HG02763 (cell line): ENCODE measurements at regions not wholly inside any gene's neighbourhood (a gene's known extent, or its start where the extent isn't known, plus 50 kb on each side); places are given as distances from the start of the nearest gene placed in this dataset.
"Not testable (repeated sequence)": the region's sequence is repeated elsewhere in the genome, so short reads cannot be mapped to it uniquely, and the experiment has no call there.

Experiments used
- ATAC-seq: cut with Tn5 transposase; IDR thresholded peaks from one replicate; pipeline ENCODE4 v1.9.1; 2021; ENCODE audit warnings: mild to moderate bottlenecking, moderate library complexity; ENCODE audit not compliant: unreplicated experiment

- ATAC-seq: no peak
Measured at GRCh38 chr10:60621018-60621417, 157.3 kb upstream of the CDK1 start.

- ATAC-seq: no peak
Measured at GRCh38 chr10:60618861-60619260, 159.4 kb upstream of the CDK1 start.

GRCh38 chr10:60615541-60615940, 162.7 kb upstream of the CDK1 start:
- ATAC-seq: no peak

GRCh38 chr10:60614363-60614762, 163.9 kb upstream of the CDK1 start:
- no peak for ATAC-seq

- no peak for ATAC-seq
Measured at GRCh38 chr10:60613434-60613833, 164.8 kb upstream of the CDK1 start.

GRCh38 chr10:60611291-60611747, 167.0 kb upstream of the CDK1 start:
- ATAC-seq: no peak

GRCh38 chr10:60607372-60607771, 170.9 kb upstream of the CDK1 start:
- no peak for ATAC-seq

GRCh38 chr10:60606343-60607080, 171.8 kb upstream of the CDK1 start:
- no peak for ATAC-seq

- no peak for ATAC-seq
Measured at GRCh38 chr10:60605476-60605875, 172.8 kb upstream of the CDK1 start.

- ATAC-seq: no peak
Measured at GRCh38 chr10:60604342-60604741, 173.9 kb upstream of the CDK1 start.

- ATAC-seq: no peak
Measured at GRCh38 chr10:60597513-60597912, 180.8 kb upstream of the CDK1 start.

- no peak for ATAC-seq
Measured at GRCh38 chr10:60595852-60596251, 182.4 kb upstream of the CDK1 start.

- no peak for ATAC-seq
Measured at GRCh38 chr10:60594476-60595051, 183.7 kb upstream of the CDK1 start.

- ATAC-seq: no peak
Measured at GRCh38 chr10:60591119-60591518, 187.2 kb upstream of the CDK1 start.

GRCh38 chr10:60589376-60589775, 188.9 kb upstream of the CDK1 start:
- ATAC-seq: no peak

GRCh38 chr10:60581782-60582181, 192.1 kb upstream of the ANK3 start:
- ATAC-seq: not testable (repeated sequence)

- no peak for ATAC-seq
Measured at GRCh38 chr10:60578217-60578616, 188.5 kb upstream of the ANK3 start.

GRCh38 chr10:60576130-60577069, 186.7 kb upstream of the ANK3 start:
- no peak for ATAC-seq

- ATAC-seq: no peak
Measured at GRCh38 chr10:60575105-60575504, 185.4 kb upstream of the ANK3 start.

GRCh38 chr10:60574388-60574787, 184.7 kb upstream of the ANK3 start:
- no peak for ATAC-seq

GRCh38 chr10:60573336-60573735, 183.7 kb upstream of the ANK3 start:
- ATAC-seq: no peak
